HepG2 (cell line): ENCODE measurements at regions not wholly inside any gene's neighbourhood (a gene's known extent, or its start where the extent isn't known, plus 50 kb on each side); places are given as distances from the start of the nearest gene placed in this dataset.

Source experiments
- ATAC-seq: fragments of 200-7000 bp; cut with Tn5 transposase; 3 replicates; pipeline ENCODE4 v1.9.1; 2020; ENCODE audit warnings: mild to moderate bottlenecking, moderate library complexity
- BruUV-seq: library from RNA; stranded (reverse); fragments of 400-500 nt; replicated peaks from 2 replicates; lab custom pipeline; 2021; lab: Mats Ljungman, UMichigan
- CTCF ChIA-PET: fragments of 300-600 bp; formaldehyde crosslinking; extraction: SDS; loops from one replicate; lab custom pipeline; 2021; ENCODE audit warnings: low total read pairs, inconsistent platforms, low intra/inter-chr PET ratio; lab: Yijun Ruan, JAX
- POLR2A ChIA-PET: fragments of 350-600 bp; sonication (Branson Sonifier 250); formaldehyde crosslinking; loops from one replicate; lab custom pipeline; 2020; ENCODE audit warnings: antibody characterized with exemption, inconsistent platforms; lab: Yijun Ruan, JAX
- DNase-seq: peaks from one replicate; pipeline ENCODE4 v3.0.0-alpha.2; 2015; ENCODE audit warnings: low spot score
- FAIRE-seq: peaks from 3 replicates; lab custom pipeline; 2011; peaks lifted over from hg19 to GRCh38; lab: Jason Lieb, UNC
- H2AFZ ChIP-seq: one replicate; pipeline ENCODE4 v1.6.1; 2011; ENCODE audit warnings: low read length, inconsistent platforms
- H3K27ac ChIP-seq: fragments of 300-600 bp; 3 replicates; pipeline ENCODE4 v1.8.0; 2011; ENCODE audit warnings: mixed run types, mild to moderate bottlenecking, mixed read lengths, low read length, inconsistent platforms; ENCODE audit not compliant: insufficient read depth; ENCODE audit errors: extremely low read length
- H3K27me3 ChIP-seq, 2 experiments: fragments of 200-600 bp in 1 of 2; 2 replicates in 1 of 2; 3 replicates in 1 of 2; pipeline versions ENCODE4 v1.6.0 to v1.8.0; 2011; ENCODE audit warnings: low read length in 2 of 2, mild to moderate bottlenecking in 2 of 2, moderate library complexity in 2 of 2, inconsistent platforms in 1 of 2; ENCODE audit not compliant: insufficient read depth in 2 of 2, control insufficient read depth in 1 of 2
- H3K36me3 ChIP-seq, 2 experiments: fragments of 200-600 bp in 1 of 2; replicated peaks in 1 of 2; 2 replicates in 1 of 2; 3 replicates in 1 of 2; pipeline versions ENCODE4 v1.5.1 to v1.8.0; 2011; ENCODE audit warnings: low read length in 2 of 2, inconsistent platforms in 1 of 2; ENCODE audit not compliant: insufficient read depth in 2 of 2, control insufficient read depth in 1 of 2
- H3K4me1 ChIP-seq: 2 replicates; pipeline ENCODE4 v1.5.1; 2012; ENCODE audit warnings: low read length, inconsistent platforms; ENCODE audit not compliant: insufficient read depth
- H3K4me2 ChIP-seq: 2 replicates; pipeline ENCODE4 v1.6.0; 2011; ENCODE audit warnings: low read depth, low read length, inconsistent platforms
- H3K4me3 ChIP-seq, 3 experiments: fragments of 200-600 bp in 1 of 3; sonication (generic), shearing (Covaris generic) in 1 of 3; replicated peaks in 1 of 3; 2 replicates each; pipeline ENCODE4 v1.5.1; 2011 to 2016; ENCODE audit warnings: low read length in 3 of 3, inconsistent platforms in 2 of 3, low read depth in 2 of 3, mild to moderate bottlenecking in 2 of 3, control low read depth in 1 of 3, mixed read lengths in 1 of 3; ENCODE audit not compliant: insufficient read depth in 1 of 3
- H3K79me2 ChIP-seq: one replicate; pipeline ENCODE4 v1.6.1; 2011; ENCODE audit warnings: low read length, inconsistent platforms; ENCODE audit not compliant: insufficient read depth
- H3K9ac ChIP-seq: 2 replicates; pipeline ENCODE4 v1.6.0; 2011; ENCODE audit warnings: mild to moderate bottlenecking, low read depth, low read length, inconsistent platforms; ENCODE audit not compliant: insufficient read depth
- H3K9me3 ChIP-seq: 2 replicates; pipeline ENCODE4 v1.5.1; 2012; ENCODE audit warnings: mild to moderate bottlenecking, low read length
- H4K20me1 ChIP-seq: 2 replicates; pipeline ENCODE4 v1.6.0; 2011; ENCODE audit warnings: inconsistent platforms, mild to moderate bottlenecking, low read length, moderate library complexity; ENCODE audit not compliant: insufficient read depth
- BCL6 ChIP-seq: IDR thresholded peaks from 2 replicates; pipeline ENCODE4 v1.6.1; 2016; ENCODE audit warnings: missing genetic modification reagents, missing compliant biosample characterization
- FOXP1 ChIP-seq, 2 experiments: fragments of 450-650 bp in 1 of 2; IDR thresholded peaks; 2 replicates each; pipeline ENCODE4 v1.6.1; 2017 to 2018; ENCODE audit warnings: antibody characterized with exemption in 1 of 2
- NKX3-1 ChIP-seq: sonication (generic); formaldehyde crosslinking; IDR thresholded peaks from 2 replicates; pipeline ENCODE4 v1.5.0; 2020; ENCODE audit warnings: missing genetic modification reagents
- SCMH1 ChIP-seq: sonication (generic); formaldehyde crosslinking; IDR thresholded peaks from 2 replicates; pipeline ENCODE4 v1.9.0; 2021; ENCODE audit warnings: missing genetic modification reagents, mild to moderate bottlenecking, borderline replicate concordance
- STAG1 ChIP-seq: sonication (generic); formaldehyde crosslinking; IDR thresholded peaks from 2 replicates; pipeline ENCODE4 v1.4.0; 2020; ENCODE audit warnings: missing genetic modification reagents
- ZFY ChIP-seq: sonication (generic); formaldehyde crosslinking; IDR thresholded peaks from 2 replicates; pipeline ENCODE4 v1.4.0; 2020; ENCODE audit warnings: missing genetic modification reagents
- ZKSCAN1 ChIP-seq: fragments of 150-350 bp; IDR thresholded peaks from 2 replicates; pipeline ENCODE4 v1.6.1; 2014; ENCODE audit warnings: low read length
- ZNF24 ChIP-seq: fragments of 450-650 bp; IDR thresholded peaks from 2 replicates; pipeline ENCODE4 v1.6.1; 2017; ENCODE audit warnings: antibody characterized with exemption, mild to moderate bottlenecking
- ZNF329 ChIP-seq: sonication (generic); formaldehyde crosslinking; IDR thresholded peaks from 2 replicates; pipeline ENCODE4 v1.9.0; 2021; ENCODE audit warnings: low read depth, mild to moderate bottlenecking, missing genetic modification reagents
- ZNF382 ChIP-seq: sonication (generic); formaldehyde crosslinking; IDR thresholded peaks from 2 replicates; pipeline ENCODE4 v1.5.0; 2020; ENCODE audit warnings: missing genetic modification reagents, mild to moderate bottlenecking, borderline replicate concordance
- WGBS: methylation state at CpG from one replicate; pipeline ENCODE4 v1.1.6; 2017; ENCODE audit warnings: low lambda C conversion rate; 5-methylcytosine and 5-hydroxymethylcytosine counted together
- in situ Hi-C: cut with HindIII; loops from 2 replicates; pipeline ENCODE4 v1.10.0; 2017; ENCODE audit warnings: low pct_unique_long_range_greater_than_20kb; ENCODE audit not compliant: extremely low pct_ligation_motif_present
- intact Hi-C: fragments of 100-400 bp; cut with micrococcal nuclease; formaldehyde crosslinking; loops from one replicate; pipeline ENCODE4 v1.10.0; 2022; ENCODE audit not compliant: unreplicated experiment
- TF ChIP-seq, protein P1 (sequence below): sonication (generic); formaldehyde crosslinking; conservative IDR thresholded peaks from 2 replicates; pipeline ENCODE4 v1.4.0; 2020; ENCODE audit warnings: missing genetic modification reagents
- TF ChIP-seq, protein P2 (sequence below): sonication (generic); formaldehyde crosslinking; IDR thresholded peaks from 2 replicates; pipeline ENCODE4 v1.4.0; 2020; ENCODE audit warnings: missing genetic modification reagents
- TF ChIP-seq, protein P3 (sequence below): sonication (generic); formaldehyde crosslinking; conservative IDR thresholded peaks from 2 replicates; pipeline ENCODE4 v1.8.1; 2023; ENCODE audit warnings: missing genetic modification reagents

DNA sequence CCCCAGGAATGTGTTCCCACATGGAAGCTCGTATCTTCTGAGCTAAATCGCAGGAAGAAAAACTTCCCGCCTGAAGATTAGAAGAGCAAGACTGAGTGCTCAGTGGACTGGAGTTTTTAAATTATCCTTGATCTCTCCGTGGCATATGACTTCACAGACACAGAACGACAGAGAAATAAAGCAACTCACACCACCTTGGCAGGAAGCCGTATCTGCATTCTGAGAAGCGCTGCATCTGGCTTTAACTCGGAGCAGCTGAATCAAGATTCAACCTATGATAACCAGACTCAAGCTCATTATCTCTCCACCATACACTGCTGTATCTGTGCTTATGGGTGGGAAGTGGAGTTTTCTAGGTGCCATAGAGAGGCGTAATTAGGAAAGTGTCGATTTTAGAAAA is 1482.7 kb downstream of the AACS start:
- FAIRE-seq, result no peak
- Histone ChIP-seq H3K27ac (no peak overlapping the region), H3K36me3 (no peaks in the 10 kb centered on the region), H3K9ac (no peak overlapping the region), H3K79me2 (no peaks in the 10 kb centered on the region), H3K4me1 (no peaks in the 10 kb centered on the region), H3K27me3 (no peaks in the 10 kb centered on the region), H3K4me2 (no peak overlapping the region), H3K9me3 (peaks cover 93% of the 10 kb centered on the region), H2AFZ (no peak overlapping the region), H4K20me1 (no peaks in the 10 kb centered on the region), H3K4me3 (no peak overlapping the region)
- no peak for DNase-seq
- TF ChIP-seq ZNF24 (no peak), STAG1 (CRISPR knock-in tag) (no peak), ZFY (no peak), ZNF382 (CRISPR knock-in tag) (no peak), ZNF329 (CRISPR knock-in tag) (no peak), ZKSCAN1 (no peak), NKX3-1 (CRISPR knock-in tag) (no peak), SCMH1 (CRISPR knock-in tag) (no peak), BCL6 (CRISPR knock-in tag) (no peak), FOXP1 (IDR thresholded peaks at IDR 0.05) (no peak), FOXP1 (CRISPR knock-in tag; IDR thresholded peaks at IDR 0.05) (no peak)
- TF ChIP-seq, protein P1, sequence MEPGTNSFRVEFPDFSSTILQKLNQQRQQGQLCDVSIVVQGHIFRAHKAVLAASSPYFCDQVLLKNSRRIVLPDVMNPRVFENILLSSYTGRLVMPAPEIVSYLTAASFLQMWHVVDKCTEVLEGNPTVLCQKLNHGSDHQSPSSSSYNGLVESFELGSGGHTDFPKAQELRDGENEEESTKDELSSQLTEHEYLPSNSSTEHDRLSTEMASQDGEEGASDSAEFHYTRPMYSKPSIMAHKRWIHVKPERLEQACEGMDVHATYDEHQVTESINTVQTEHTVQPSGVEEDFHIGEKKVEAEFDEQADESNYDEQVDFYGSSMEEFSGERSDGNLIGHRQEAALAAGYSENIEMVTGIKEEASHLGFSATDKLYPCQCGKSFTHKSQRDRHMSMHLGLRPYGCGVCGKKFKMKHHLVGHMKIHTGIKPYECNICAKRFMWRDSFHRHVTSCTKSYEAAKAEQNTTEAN (CRISPR knock-in tag), result no peak
- TF ChIP-seq, protein P2, sequence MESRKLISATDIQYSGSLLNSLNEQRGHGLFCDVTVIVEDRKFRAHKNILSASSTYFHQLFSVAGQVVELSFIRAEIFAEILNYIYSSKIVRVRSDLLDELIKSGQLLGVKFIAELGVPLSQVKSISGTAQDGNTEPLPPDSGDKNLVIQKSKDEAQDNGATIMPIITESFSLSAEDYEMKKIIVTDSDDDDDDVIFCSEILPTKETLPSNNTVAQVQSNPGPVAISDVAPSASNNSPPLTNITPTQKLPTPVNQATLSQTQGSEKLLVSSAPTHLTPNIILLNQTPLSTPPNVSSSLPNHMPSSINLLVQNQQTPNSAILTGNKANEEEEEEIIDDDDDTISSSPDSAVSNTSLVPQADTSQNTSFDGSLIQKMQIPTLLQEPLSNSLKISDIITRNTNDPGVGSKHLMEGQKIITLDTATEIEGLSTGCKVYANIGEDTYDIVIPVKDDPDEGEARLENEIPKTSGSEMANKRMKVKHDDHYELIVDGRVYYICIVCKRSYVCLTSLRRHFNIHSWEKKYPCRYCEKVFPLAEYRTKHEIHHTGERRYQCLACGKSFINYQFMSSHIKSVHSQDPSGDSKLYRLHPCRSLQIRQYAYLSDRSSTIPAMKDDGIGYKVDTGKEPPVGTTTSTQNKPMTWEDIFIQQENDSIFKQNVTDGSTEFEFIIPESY, result no peak
- TF ChIP-seq, protein P3, sequence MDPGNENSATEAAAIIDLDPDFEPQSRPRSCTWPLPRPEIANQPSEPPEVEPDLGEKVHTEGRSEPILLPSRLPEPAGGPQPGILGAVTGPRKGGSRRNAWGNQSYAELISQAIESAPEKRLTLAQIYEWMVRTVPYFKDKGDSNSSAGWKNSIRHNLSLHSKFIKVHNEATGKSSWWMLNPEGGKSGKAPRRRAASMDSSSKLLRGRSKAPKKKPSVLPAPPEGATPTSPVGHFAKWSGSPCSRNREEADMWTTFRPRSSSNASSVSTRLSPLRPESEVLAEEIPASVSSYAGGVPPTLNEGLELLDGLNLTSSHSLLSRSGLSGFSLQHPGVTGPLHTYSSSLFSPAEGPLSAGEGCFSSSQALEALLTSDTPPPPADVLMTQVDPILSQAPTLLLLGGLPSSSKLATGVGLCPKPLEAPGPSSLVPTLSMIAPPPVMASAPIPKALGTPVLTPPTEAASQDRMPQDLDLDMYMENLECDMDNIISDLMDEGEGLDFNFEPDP (CRISPR knock-in tag), result no peak
- BruUV-seq, result no TSS peak
- intact Hi-C loops, result no loop called here
- in situ Hi-C loops, result no loop called here
- no peak for ATAC-seq
- ChIA-PET POLR2A (no interaction called here), CTCF (no interaction called here)
- 23% methylated on average over 6 of the region's 10 CpGs for WGBS
